ENCODE measurements at regions not wholly inside any gene's neighbourhood (a gene's known extent, or its start where the extent isn't known, plus 50 kb on each side); places are given as distances from the start of the nearest gene placed in this dataset.

DNA sequence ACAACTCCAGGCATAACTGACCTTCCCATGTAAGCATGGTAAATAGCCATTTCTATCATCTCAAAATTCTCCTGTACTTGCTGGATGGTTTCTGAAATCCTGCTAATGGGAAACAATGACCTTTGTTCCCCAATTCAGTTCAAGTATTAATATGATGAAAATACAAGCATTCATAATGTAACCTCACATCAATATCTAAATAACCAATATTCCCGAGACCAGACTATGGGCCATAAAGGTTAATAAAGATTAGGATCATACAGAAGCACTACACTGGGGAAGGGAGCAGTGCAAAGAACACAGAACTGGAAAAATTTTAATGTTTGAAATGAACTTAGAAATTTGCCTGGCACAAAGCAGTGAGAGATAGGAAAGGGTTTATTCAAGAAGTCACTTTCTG lies 151.3 kb upstream of the SETMAR start:
- DNase-seq (ENCODE audit: low spot score): no peak
- TF ChIP-seq YY1 (IDR thresholded peaks at IDR 0.05) (no peak), FOXA2 (IDR thresholded peaks at IDR 0.05) (no peak), EGR1 (IDR thresholded peaks at IDR 0.05; ENCODE audit: low read depth in 2 of 2) (no peak), FOXA1 (IDR thresholded peaks at IDR 0.05) (no peak), SP1 (IDR thresholded peaks at IDR 0.05) (no peak), GABPA (IDR thresholded peaks at IDR 0.05 in 1 of 2, conservative IDR thresholded peaks at IDR 0.05 in 1 of 2) (no peak)
- 92% methylated on average over 1 of the region's 1 CpG for WGBS
- Histone ChIP-seq H3K4me3 (ENCODE audit: low read depth in 1 of 3, low read length in 3 of 3) (no peak overlapping the region), H3K9ac (ENCODE audit: low read depth in 1 of 2, low read length in 2 of 2) (no peak overlapping the region), H3K36me3 (ENCODE audit: control insufficient read depth in 4 of 4, insufficient read depth in 3 of 4, low read depth in 1 of 4, low read length in 3 of 4) (no peaks in the 10 kb centered on the region), H3K9me3 (ENCODE audit: control insufficient read depth in 4 of 4, low read length in 3 of 4) (no peaks in the 10 kb centered on the region), H3K27me3 (ENCODE audit: control insufficient read depth in 4 of 4, insufficient read depth in 4 of 4, low read length in 3 of 4) (no peaks in the 10 kb centered on the region), H3K27ac (ENCODE audit: low read depth in 1 of 2, low read length in 2 of 2) (no peak overlapping the region), H3K4me1 (ENCODE audit: control insufficient read depth in 4 of 4, insufficient read depth in 4 of 4, low read length in 3 of 4) (no peaks in the 10 kb centered on the region)

DNA sequence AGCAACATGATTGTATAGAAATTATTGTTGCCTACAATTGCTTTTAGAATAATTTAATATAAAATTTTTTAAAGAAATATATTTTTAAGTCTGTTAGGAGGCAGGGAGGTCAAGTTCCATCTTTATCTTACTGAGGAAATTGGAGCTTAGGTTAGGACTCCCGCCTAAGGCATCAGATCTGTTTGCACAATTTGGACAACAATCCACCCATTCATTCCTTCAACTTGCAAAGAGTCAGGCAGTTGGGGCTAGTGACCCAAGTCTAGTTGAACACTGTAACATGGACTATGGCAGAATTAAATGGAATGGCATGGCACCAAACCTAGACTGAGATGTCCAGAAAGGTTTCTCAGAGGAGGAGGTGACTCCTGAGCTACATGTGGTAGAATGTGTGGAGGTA lies 149.4 kb upstream of the SETMAR start:
- Histone ChIP-seq H3K27ac (ENCODE audit: low read depth in 1 of 2, low read length in 2 of 2) (no peak overlapping the region), H3K9me3 (ENCODE audit: control insufficient read depth in 4 of 4, low read length in 3 of 4) (no peaks in the 10 kb centered on the region), H3K36me3 (ENCODE audit: control insufficient read depth in 4 of 4, insufficient read depth in 3 of 4, low read depth in 1 of 4, low read length in 3 of 4) (no peaks in the 10 kb centered on the region), H3K4me3 (ENCODE audit: low read depth in 1 of 3, low read length in 3 of 3) (no peak overlapping the region), H3K4me1 (ENCODE audit: control insufficient read depth in 4 of 4, insufficient read depth in 4 of 4, low read length in 3 of 4) (no peaks in the 10 kb centered on the region), H3K27me3 (ENCODE audit: control insufficient read depth in 4 of 4, insufficient read depth in 4 of 4, low read length in 3 of 4) (no peaks in the 10 kb centered on the region), H3K9ac (ENCODE audit: low read depth in 1 of 2, low read length in 2 of 2) (no peak overlapping the region)
- TF ChIP-seq EGR1 (IDR thresholded peaks at IDR 0.05; ENCODE audit: low read depth in 2 of 2) (no peak), TAF1 (conservative IDR thresholded peaks at IDR 0.05) (no peak)
- TF ChIP-seq, protein P1, sequence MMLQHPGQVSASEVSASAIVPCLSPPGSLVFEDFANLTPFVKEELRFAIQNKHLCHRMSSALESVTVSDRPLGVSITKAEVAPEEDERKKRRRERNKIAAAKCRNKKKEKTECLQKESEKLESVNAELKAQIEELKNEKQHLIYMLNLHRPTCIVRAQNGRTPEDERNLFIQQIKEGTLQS (IDR thresholded peaks at IDR 0.05): no peak
- 82% methylated on average over 1 of the region's 1 CpG for WGBS
- DNase-seq (ENCODE audit: low spot score): no peak

DNA sequence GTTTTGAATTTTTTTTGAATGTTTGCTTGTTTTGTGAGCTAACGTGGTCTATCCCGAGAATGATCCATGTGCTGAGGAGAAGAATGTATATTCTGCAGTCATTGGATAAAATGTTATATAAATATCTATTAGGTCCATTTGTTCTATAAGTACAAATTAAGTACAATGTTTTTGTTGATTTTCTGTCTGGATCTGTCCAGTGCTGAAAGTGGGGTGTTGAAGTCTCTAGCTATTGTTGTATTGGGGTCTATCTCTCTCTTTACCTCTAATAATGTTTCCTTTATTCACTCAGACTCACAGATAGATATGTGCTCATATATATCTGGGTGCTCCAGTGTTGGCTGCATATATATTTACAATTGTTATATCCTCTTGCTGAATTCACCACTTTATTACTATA lies 144.8 kb upstream of the SETMAR start:
- no peaks in the 10 kb centered on the region for H3K27me3 ChIP-seq (ENCODE audit: control insufficient read depth in 4 of 4, insufficient read depth in 4 of 4, low read length in 3 of 4)
- no peak for DNase-seq (ENCODE audit: low spot score)

More for the DNA sequence above, 144.8 kb upstream of the SETMAR start:
- Histone ChIP-seq H3K27ac (ENCODE audit: low read depth in 1 of 2, low read length in 2 of 2) (no peak overlapping the region), H3K9ac (ENCODE audit: low read depth in 1 of 2, low read length in 2 of 2) (no peak overlapping the region), H3K36me3 (ENCODE audit: control insufficient read depth in 4 of 4, insufficient read depth in 3 of 4, low read depth in 1 of 4, low read length in 3 of 4) (no peaks in the 10 kb centered on the region), H3K4me1 (ENCODE audit: control insufficient read depth in 4 of 4, insufficient read depth in 4 of 4, low read length in 3 of 4) (no peaks in the 10 kb centered on the region), H3K4me3 (ENCODE audit: low read depth in 1 of 3, low read length in 3 of 3) (no peak overlapping the region), H3K9me3 (ENCODE audit: control insufficient read depth in 4 of 4, low read length in 3 of 4) (no peaks in the 10 kb centered on the region)
- 93% methylated on average over 2 of the region's 2 CpGs for WGBS
- TF ChIP-seq, protein P2, sequence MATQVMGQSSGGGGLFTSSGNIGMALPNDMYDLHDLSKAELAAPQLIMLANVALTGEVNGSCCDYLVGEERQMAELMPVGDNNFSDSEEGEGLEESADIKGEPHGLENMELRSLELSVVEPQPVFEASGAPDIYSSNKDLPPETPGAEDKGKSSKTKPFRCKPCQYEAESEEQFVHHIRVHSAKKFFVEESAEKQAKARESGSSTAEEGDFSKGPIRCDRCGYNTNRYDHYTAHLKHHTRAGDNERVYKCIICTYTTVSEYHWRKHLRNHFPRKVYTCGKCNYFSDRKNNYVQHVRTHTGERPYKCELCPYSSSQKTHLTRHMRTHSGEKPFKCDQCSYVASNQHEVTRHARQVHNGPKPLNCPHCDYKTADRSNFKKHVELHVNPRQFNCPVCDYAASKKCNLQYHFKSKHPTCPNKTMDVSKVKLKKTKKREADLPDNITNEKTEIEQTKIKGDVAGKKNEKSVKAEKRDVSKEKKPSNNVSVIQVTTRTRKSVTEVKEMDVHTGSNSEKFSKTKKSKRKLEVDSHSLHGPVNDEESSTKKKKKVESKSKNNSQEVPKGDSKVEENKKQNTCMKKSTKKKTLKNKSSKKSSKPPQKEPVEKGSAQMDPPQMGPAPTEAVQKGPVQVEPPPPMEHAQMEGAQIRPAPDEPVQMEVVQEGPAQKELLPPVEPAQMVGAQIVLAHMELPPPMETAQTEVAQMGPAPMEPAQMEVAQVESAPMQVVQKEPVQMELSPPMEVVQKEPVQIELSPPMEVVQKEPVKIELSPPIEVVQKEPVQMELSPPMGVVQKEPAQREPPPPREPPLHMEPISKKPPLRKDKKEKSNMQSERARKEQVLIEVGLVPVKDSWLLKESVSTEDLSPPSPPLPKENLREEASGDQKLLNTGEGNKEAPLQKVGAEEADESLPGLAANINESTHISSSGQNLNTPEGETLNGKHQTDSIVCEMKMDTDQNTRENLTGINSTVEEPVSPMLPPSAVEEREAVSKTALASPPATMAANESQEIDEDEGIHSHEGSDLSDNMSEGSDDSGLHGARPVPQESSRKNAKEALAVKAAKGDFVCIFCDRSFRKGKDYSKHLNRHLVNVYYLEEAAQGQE (IDR thresholded peaks at IDR 0.05): peak; percentile 28
- TF ChIP-seq, protein P3, sequence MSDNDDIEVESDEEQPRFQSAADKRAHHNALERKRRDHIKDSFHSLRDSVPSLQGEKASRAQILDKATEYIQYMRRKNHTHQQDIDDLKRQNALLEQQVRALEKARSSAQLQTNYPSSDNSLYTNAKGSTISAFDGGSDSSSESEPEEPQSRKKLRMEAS (IDR thresholded peaks at IDR 0.05): no peak
